T-helper 2 cell treated with Interferon-gamma antibody and Interleukin-4, amounts not matched to agents 5 μg/mL and 100 μg/mL, for 36 hours (primary cell): ENCODE measurements at regions not wholly inside any gene's neighbourhood (a gene's known extent, or its start where the extent isn't known, plus 50 kb on each side); places are given as distances from the start of the nearest gene placed in this dataset.

ENCODE experiments used
- DNase-seq: peaks from one replicate; pipeline ENCODE4 v3.0.0; 2021; ENCODE audit warnings: low spot score
- H3K27ac Mint-ChIP-seq: one replicate; pipeline ENCODE4 v1.8.0; 2021; ENCODE audit warnings: mild to moderate bottlenecking, mixed read lengths
- H3K27me3 Mint-ChIP-seq: one replicate; pipeline ENCODE4 v1.8.0; 2021; ENCODE audit warnings: low read depth, mixed read lengths
- H3K36me3 Mint-ChIP-seq: one replicate; pipeline ENCODE4 v1.8.0; 2021; ENCODE audit warnings: low read depth, mixed read lengths
- H3K4me1 Mint-ChIP-seq: one replicate; pipeline ENCODE4 v1.8.0; 2021; ENCODE audit warnings: low read depth, mixed read lengths
- H3K4me3 Mint-ChIP-seq: one replicate; pipeline ENCODE4 v1.8.0; 2022; ENCODE audit warnings: mild to moderate bottlenecking, moderate library complexity, mixed read lengths
- H3K9me3 Mint-ChIP-seq: one replicate; pipeline ENCODE4 v1.8.0; 2021; ENCODE audit warnings: mixed read lengths

DNA sequence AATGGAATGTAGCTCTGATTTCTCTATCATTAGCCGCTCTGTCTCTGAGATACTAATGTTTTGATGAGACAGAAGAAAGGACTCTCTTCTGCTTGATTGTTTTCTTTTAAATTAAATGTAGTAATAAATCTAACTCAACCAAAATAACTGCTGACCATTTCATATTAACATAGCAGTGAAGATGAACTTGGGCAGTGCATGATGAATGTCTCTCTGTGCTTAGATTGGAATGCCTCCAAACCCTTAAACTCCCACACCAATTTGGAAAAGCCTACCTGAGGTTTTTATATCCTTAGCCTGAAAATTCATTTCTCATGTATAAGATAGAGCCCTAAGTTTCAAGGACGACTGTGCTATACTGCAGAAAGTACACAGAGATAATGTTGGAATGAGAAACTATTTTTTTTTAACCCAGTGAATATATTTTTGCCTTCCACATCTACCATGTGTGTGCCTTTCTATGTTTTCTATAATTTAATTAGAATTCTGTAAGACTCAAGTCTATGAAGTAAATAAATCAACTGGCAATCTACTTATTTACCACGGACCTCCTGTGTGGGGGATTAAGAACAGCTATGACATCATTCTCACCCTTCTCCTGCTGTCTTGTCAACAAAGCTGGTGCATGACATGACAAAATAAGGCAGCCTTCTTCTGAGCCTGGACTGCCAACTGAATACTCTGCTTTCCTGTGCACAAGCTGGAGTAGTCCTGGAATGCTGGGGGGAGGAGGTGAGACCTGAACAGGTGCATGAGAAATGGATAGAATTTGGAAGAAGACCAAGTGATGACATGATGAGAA is 155.5 kb downstream of the FGF9 start:
- no peak for DNase-seq
- no peak overlapping the region for H3K4me3 Mint-ChIP-seq
- H3K27ac Mint-ChIP-seq: no peak overlapping the region
- no peaks in the 10 kb centered on the region for H3K9me3 Mint-ChIP-seq
- H3K27me3 Mint-ChIP-seq: no peaks in the 10 kb centered on the region
- no peaks in the 10 kb centered on the region for H3K36me3 Mint-ChIP-seq
- H3K4me1 Mint-ChIP-seq: no peaks in the 10 kb centered on the region

GRCh38 chr13:21831654-21832324 is 160.9 kb downstream of the FGF9 start:
- DNase-seq: no peak
- Mint-ChIP-seq H3K4me1 (no peaks in the 10 kb centered on the region), H3K9me3 (peaks cover 4% of the 10 kb centered on the region), H3K36me3 (no peaks in the 10 kb centered on the region), H3K4me3 (no peak overlapping the region), H3K27ac (no peak overlapping the region), H3K27me3 (no peaks in the 10 kb centered on the region)

GRCh38 chr13:21833921-21834320 is 163.0 kb downstream of the FGF9 start:
- no peaks in the 10 kb centered on the region for H3K27me3 Mint-ChIP-seq
- no peak for DNase-seq
- no peak overlapping the region for H3K27ac Mint-ChIP-seq
- H3K4me3 Mint-ChIP-seq: no peak overlapping the region
- H3K4me1 Mint-ChIP-seq: no peaks in the 10 kb centered on the region
- H3K9me3 Mint-ChIP-seq: peaks cover 4% of the 10 kb centered on the region
- H3K36me3 Mint-ChIP-seq: no peaks in the 10 kb centered on the region

DNA sequence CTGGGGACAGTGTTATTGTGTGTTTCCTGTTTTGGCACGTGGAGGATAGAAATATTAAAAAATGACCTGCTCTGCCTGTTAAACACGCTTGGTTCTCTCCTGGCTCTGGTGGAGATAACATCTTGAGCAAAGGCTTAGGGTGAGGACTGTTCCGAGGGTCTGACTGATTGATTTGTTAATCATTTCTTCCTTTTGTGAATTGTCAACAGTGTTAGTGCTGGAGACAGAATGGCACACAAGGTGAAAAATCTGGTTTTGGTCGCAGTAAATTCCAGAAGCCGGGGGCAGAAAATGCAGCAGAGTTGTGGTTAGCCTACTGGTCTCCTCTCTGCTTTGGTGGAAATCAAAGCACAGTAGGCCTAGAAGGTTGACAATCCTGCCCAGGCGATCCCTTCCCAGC is 163.6 kb downstream of the FGF9 start:
- Mint-ChIP-seq H3K27ac (no peak overlapping the region), H3K36me3 (no peaks in the 10 kb centered on the region), H3K4me1 (no peaks in the 10 kb centered on the region), H3K27me3 (no peaks in the 10 kb centered on the region), H3K4me3 (no peak overlapping the region), H3K9me3 (peaks cover 4% of the 10 kb centered on the region)
- no peak for DNase-seq

DNA sequence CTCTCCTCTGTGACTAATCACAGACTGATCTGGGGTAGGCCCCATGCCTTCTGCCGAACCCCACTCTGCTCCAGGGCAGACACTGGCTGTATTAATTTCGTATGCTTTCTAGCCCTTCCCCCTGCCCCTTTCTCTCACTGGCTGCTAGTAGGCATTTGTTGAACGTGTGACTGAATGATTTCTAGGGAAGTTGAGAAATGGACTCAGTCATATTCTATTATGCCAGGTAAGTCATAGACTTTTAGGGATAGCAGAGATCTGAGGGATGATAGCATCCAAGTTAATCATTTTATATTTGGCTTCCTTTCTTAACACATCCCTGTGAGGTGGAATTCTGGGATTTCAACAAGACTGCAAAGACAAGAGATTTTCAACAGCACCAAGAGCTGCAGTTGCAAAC is 166.4 kb downstream of the FGF9 start:
- Mint-ChIP-seq H3K4me3 (no peak overlapping the region), H3K4me1 (no peaks in the 10 kb centered on the region), H3K9me3 (peaks cover 4% of the 10 kb centered on the region), H3K27me3 (no peaks in the 10 kb centered on the region), H3K27ac (no peak overlapping the region), H3K36me3 (no peaks in the 10 kb centered on the region)
- no peak for DNase-seq

- no peak overlapping the region for H3K4me3 Mint-ChIP-seq
Observed at GRCh38 chr13:21837841-21838551, 167.1 kb downstream of the FGF9 start.

DNA sequence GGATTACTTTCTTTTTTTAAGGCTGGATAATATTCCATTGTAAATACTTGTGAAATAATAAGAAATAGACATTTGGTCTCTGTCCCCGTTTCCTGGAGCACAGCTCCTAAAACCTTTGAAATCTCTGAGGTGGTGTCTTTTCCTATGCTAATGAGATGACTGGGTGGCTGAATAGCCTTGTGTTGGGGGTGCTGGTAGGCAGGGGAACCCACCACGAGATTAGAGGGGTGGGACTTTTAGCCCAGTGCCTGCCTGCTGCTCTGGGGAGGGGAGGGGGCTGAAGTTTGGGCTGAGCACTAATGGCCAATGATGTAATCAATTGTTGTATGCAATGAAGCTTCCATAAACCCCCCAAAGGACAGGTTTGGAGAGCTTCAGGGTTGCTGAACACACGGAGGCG is 175.7 kb downstream of the FGF9 start:
- H3K36me3 Mint-ChIP-seq: no peaks in the 10 kb centered on the region
- H3K27me3 Mint-ChIP-seq: no peaks in the 10 kb centered on the region
- no peak for DNase-seq
- H3K4me1 Mint-ChIP-seq: no peaks in the 10 kb centered on the region
- no peaks in the 10 kb centered on the region for H3K9me3 Mint-ChIP-seq
- no peak overlapping the region for H3K27ac Mint-ChIP-seq
- no peak overlapping the region for H3K4me3 Mint-ChIP-seq

More at GRCh38 chr13:21837841-21838551, 167.1 kb downstream of the FGF9 start:
- no peak for DNase-seq
- Mint-ChIP-seq H3K27ac (no peak overlapping the region), H3K36me3 (no peaks in the 10 kb centered on the region), H3K27me3 (no peaks in the 10 kb centered on the region), H3K9me3 (peaks cover 4% of the 10 kb centered on the region), H3K4me1 (no peaks in the 10 kb centered on the region)

GRCh38 chr13:21849323-21849722 is 178.4 kb downstream of the FGF9 start:
- no peaks in the 10 kb centered on the region for H3K4me1 Mint-ChIP-seq
- no peaks in the 10 kb centered on the region for H3K9me3 Mint-ChIP-seq
- H3K4me3 Mint-ChIP-seq: no peak overlapping the region
- no peaks in the 10 kb centered on the region for H3K27me3 Mint-ChIP-seq
- H3K27ac Mint-ChIP-seq: no peak overlapping the region
- DNase-seq: no peak
- no peaks in the 10 kb centered on the region for H3K36me3 Mint-ChIP-seq

- DNase-seq: no peak
- Mint-ChIP-seq H3K36me3 (no peaks in the 10 kb centered on the region), H3K4me3 (no peak overlapping the region), H3K9me3 (no peaks in the 10 kb centered on the region), H3K27me3 (no peaks in the 10 kb centered on the region), H3K4me1 (no peaks in the 10 kb centered on the region), H3K27ac (no peak overlapping the region)
Observed at GRCh38 chr13:21850013-21851006, 179.4 kb downstream of the FGF9 start.

GRCh38 chr13:21852043-21852442 is 181.2 kb downstream of the FGF9 start:
- H3K4me3 Mint-ChIP-seq: no peak overlapping the region

DNA sequence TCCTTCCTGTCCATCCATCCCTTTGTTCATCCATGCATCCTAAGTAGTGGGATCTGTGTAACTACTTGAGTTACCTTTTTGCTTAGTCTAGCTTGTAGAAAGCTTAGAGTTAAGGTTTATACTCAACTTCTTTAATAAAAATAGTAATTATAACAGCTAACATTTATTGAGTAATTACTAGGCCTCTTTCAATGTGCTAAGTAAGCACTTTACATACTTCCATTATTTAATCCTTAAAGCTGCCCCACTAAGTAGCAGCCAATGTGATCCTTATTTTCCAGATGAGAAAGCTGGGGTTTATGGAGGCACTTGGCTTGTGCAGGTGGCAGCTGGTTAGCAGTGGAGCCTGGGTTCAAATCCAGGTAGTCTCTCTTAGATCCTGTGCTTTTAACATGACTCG is 182.9 kb downstream of the FGF9 start:
- no peaks in the 10 kb centered on the region for H3K9me3 Mint-ChIP-seq
- H3K27ac Mint-ChIP-seq: no peak overlapping the region
- no peaks in the 10 kb centered on the region for H3K27me3 Mint-ChIP-seq
- H3K4me3 Mint-ChIP-seq: no peak overlapping the region
- no peak for DNase-seq
- H3K36me3 Mint-ChIP-seq: no peaks in the 10 kb centered on the region
- no peaks in the 10 kb centered on the region for H3K4me1 Mint-ChIP-seq

More at GRCh38 chr13:21852043-21852442, 181.2 kb downstream of the FGF9 start:
- H3K9me3 Mint-ChIP-seq: no peaks in the 10 kb centered on the region
- H3K27ac Mint-ChIP-seq: no peak overlapping the region
- no peaks in the 10 kb centered on the region for H3K4me1 Mint-ChIP-seq
- no peaks in the 10 kb centered on the region for H3K36me3 Mint-ChIP-seq
- H3K27me3 Mint-ChIP-seq: no peaks in the 10 kb centered on the region
- no peak for DNase-seq

DNA sequence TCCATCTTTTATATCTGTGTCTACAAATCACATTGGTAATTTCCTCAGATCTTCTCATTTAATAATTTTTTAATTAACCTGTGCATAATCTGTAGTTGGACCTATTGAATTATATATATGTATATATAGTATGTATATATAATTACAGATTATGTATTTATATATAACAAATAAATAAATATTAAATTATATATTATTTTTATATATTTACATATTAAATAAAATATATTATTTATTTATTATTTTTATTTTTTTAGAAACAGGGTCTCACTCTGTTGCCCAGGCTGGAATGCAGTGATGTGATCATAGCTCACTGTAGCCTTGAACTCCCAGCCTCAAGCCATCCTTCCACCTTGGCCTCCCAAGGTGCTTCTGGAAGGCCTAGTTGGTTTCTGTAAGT is 197.9 kb downstream of the FGF9 start:
- no peaks in the 10 kb centered on the region for H3K36me3 Mint-ChIP-seq
- peaks cover 6% of the 10 kb centered on the region for H3K9me3 Mint-ChIP-seq
- H3K27me3 Mint-ChIP-seq: no peaks in the 10 kb centered on the region
- H3K27ac Mint-ChIP-seq: no peak overlapping the region
- no peak for DNase-seq
- no peaks in the 10 kb centered on the region for H3K4me1 Mint-ChIP-seq
- no peak overlapping the region for H3K4me3 Mint-ChIP-seq

DNA sequence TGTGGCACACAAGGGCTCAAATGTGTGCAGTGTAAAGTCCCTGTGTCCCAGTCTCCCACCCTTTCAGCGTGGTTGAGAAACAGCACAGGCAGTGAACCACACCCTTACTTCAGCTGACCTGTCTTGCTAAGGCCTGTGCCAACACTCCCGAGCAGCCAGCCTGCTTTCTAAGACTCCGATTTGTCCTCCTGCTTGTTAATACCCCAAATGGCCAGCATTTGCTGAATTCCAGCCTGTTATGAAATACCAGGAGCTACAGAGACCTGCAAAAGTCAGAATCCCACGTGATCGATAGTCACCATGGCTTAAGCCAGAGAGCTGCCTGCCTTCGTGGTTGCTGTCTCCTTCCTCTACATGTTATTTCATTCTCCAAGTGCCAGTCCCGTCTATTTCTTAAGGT is 200.5 kb downstream of the FGF9 start:
- Mint-ChIP-seq H3K27me3 (no peaks in the 10 kb centered on the region), H3K4me3 (no peak overlapping the region), H3K36me3 (no peaks in the 10 kb centered on the region), H3K27ac (no peak overlapping the region), H3K4me1 (no peaks in the 10 kb centered on the region), H3K9me3 (no peaks in the 10 kb centered on the region)
- DNase-seq: no peak
